ENCODE measurements at regions not wholly inside any gene's neighbourhood (a gene's known extent, or its start where the extent isn't known, plus 50 kb on each side); places are given as distances from the start of the nearest gene placed in this dataset.

- Histone ChIP-seq H3K9ac (replicated peaks in 1 of 4; ENCODE audit: extremely low read depth in 1 of 4, low read depth in 3 of 4, low read length in 3 of 4) (no peak overlapping the region), H3K14ac (ENCODE audit: insufficient read length) (no peak overlapping the region), H3K9me3 (ENCODE audit: insufficient read depth in 2 of 2, low read depth in 1 of 2, low read length in 1 of 2) (no peaks in the 10 kb centered on the region; a peak in 1 of 4 replicates), H2AFZ (ENCODE audit: low read length) (peak overlapping the region; percentile 53; the same call in 1 of the 2 replicates), H4K20me1 (replicated peaks in 1 of 2; ENCODE audit: control insufficient read depth in 1 of 2, insufficient read depth in 2 of 2, low read length in 2 of 2) (no peaks in the 10 kb centered on the region), H2BK15ac (ENCODE audit: low read length) (no peak overlapping the region), H4K91ac (replicated peaks; ENCODE audit: insufficient read length, low read length) (no peak overlapping the region), H3K27me3 (replicated peaks in 1 of 4; ENCODE audit: control insufficient read depth in 3 of 4, extremely low read depth in 1 of 4, insufficient read depth in 3 of 4, low read length in 3 of 4) (no peaks in the 10 kb centered on the region), H4K5ac (ENCODE audit: insufficient read length, low read depth, low read length) (no peak overlapping the region), H3K4me3 (ENCODE audit: extremely low read depth in 1 of 4, insufficient read depth in 2 of 4, low read depth in 3 of 4, low read length in 4 of 4) (no peak overlapping the region), H3K4ac (replicated peaks; ENCODE audit: insufficient read length, low read depth, low read length) (no peak overlapping the region), H3K23me2 (ENCODE audit: low read depth, low read length) (no peaks in the 10 kb centered on the region; the same call in 1 of the 2 replicates), H2BK20ac (ENCODE audit: low read length) (no peak overlapping the region), H2AK5ac (ENCODE audit: low read depth, low read length) (no peak overlapping the region), H3K4me2 (ENCODE audit: insufficient read depth in 1 of 2, low read depth in 2 of 2, low read length in 2 of 2) (no peak overlapping the region), H2BK120ac (replicated peaks; ENCODE audit: low read depth, low read length) (no peak overlapping the region), H3K27ac (ENCODE audit: low read depth, low read length) (no peak overlapping the region), H3K79me1 (ENCODE audit: low read depth, low read length) (no peaks in the 10 kb centered on the region), H2BK12ac (ENCODE audit: low read depth, low read length) (no peak overlapping the region), H3K23ac (ENCODE audit: insufficient read length) (no peak overlapping the region), H3K4me1 (replicated peaks in 1 of 4; ENCODE audit: control insufficient read depth in 3 of 4, insufficient read depth in 4 of 4, low read length in 3 of 4) (no peaks in the 10 kb centered on the region), H3K79me2 (ENCODE audit: control insufficient read depth in 1 of 2, insufficient read depth in 2 of 2, low read length in 2 of 2) (no peaks in the 10 kb centered on the region), H3K56ac (replicated peaks; ENCODE audit: insufficient read length, low read depth, low read length) (no peak overlapping the region), H3K18ac (ENCODE audit: extremely low read depth, low read length) (no peak overlapping the region), H3K36me3 (ENCODE audit: control insufficient read depth in 2 of 4, insufficient read depth in 4 of 4, low read length in 3 of 4) (no peaks in the 10 kb centered on the region; a peak in 1 of 8 replicates), H2BK5ac (ENCODE audit: low read depth, low read length) (no peak overlapping the region), H4K8ac (ENCODE audit: extremely low read depth, insufficient read depth, low read length) (no peak overlapping the region)
- TF ChIP-seq SIN3A (conservative IDR thresholded peaks at IDR 0.05 in 1 of 2, IDR thresholded peaks at IDR 0.05 in 1 of 2; ENCODE audit: low read depth in 1 of 2, low read length in 2 of 2) (no peak), FOSL1 (IDR thresholded peaks at IDR 0.05; ENCODE audit: insufficient read depth, low read depth, low read length) (no peak), CBX8 (IDR thresholded peaks at IDR 0.05; ENCODE audit: borderline replicate concordance, low read depth, low read length) (no peak)
- FAIRE-seq, result no peak
- POLR2A ChIA-PET (ENCODE audit: partially characterized antibody), result no interaction called here
- WGBS, 2 experiments (ENCODE audit: extremely low coverage in 1 of 2, insufficient coverage in 1 of 2, insufficient read length in 1 of 2, insufficient replicate concordance in 2 of 2, low coverage in 1 of 2, low lambda C conversion rate in 2 of 2, missing lambda C conversion rate in 1 of 2), result 85% methylated on average over 2 of the region's 2 CpGs; no CpG with 5 or more reads in 1 of the 2 experiments
- DNase-seq (ENCODE audit: low read depth in 1 of 2, low spot score in 2 of 2), result no peak
- CTCF ChIA-PET (ENCODE audit: partially characterized antibody), result interaction anchor here (1.1 kb wide), 1 partner anchor 209 kb away, joined by 4 read pairs; no protein-coding TSS in a partner anchor
Observed at GRCh38 chr4:65217179-65217578, 453.1 kb downstream of the EPHA5 start.
